PC-9 (cell line): ENCODE measurements at regions not wholly inside any gene's neighbourhood (a gene's known extent, or its start where the extent isn't known, plus 50 kb on each side); places are given as distances from the start of the nearest gene placed in this dataset.

ENCODE experiments used
- CTCF ChIP-seq: fragments of 200-600 bp; sonication (generic); conservative IDR thresholded peaks from 2 replicates; pipeline ENCODE4 v1.6.1; 2017; ENCODE audit warnings: mixed run types, antibody characterized with exemption, mild to moderate bottlenecking, moderate library complexity
- EZH2 ChIP-seq: fragments of 200-600 bp; sonication (generic); IDR thresholded peaks from 2 replicates; pipeline ENCODE4 v1.8.0; 2017; ENCODE audit warnings: antibody characterized with exemption, low read depth

GRCh38 chr12:47400266-47400665 lies 305.6 kb downstream of the RPAP3 start:
- TF ChIP-seq CTCF (no peak), EZH2 (no peak)
